ENCODE measurements at regions not wholly inside any gene's neighbourhood (a gene's known extent, or its start where the extent isn't known, plus 50 kb on each side); places are given as distances from the start of the nearest gene placed in this dataset.

DNA sequence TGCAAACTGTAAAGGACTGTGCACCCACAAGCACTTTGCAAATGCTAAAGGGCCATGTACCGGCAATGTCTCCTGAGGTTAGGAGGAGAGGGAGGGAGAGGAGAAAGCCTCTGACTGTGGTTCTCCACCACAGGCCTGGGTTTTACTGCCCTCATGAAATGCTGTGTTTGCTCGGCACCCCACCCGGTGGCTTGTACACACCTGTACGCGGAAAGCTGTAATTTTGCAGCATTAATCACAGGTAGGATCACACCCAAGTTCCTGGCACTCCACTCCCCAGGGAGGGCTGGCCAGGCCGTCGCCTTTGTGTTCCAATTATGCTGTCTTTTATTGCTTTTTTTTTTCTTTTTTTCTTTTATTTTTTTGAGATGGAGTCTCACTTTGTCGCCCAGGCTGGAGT, 78.5 kb upstream of the MYL10 start:
- H3K4me1 ChIP-seq (ENCODE audit: control insufficient read depth in 4 of 4, insufficient read depth in 4 of 4, low read length in 3 of 4), result no peaks in the 10 kb centered on the region
- H3K36me3 ChIP-seq (ENCODE audit: control insufficient read depth in 4 of 4, insufficient read depth in 3 of 4, low read depth in 1 of 4, low read length in 3 of 4), result no peaks in the 10 kb centered on the region
- H3K4me3 ChIP-seq (ENCODE audit: low read depth in 1 of 3, low read length in 3 of 3), result no peak overlapping the region
- H3K9ac ChIP-seq (ENCODE audit: low read depth in 1 of 2, low read length in 2 of 2), result no peak overlapping the region
- H3K27me3 ChIP-seq (ENCODE audit: control insufficient read depth in 4 of 4, insufficient read depth in 4 of 4, low read length in 3 of 4), result no peaks in the 10 kb centered on the region
- no peak overlapping the region for H3K27ac ChIP-seq (ENCODE audit: low read depth in 1 of 2, low read length in 2 of 2)
- WGBS, result 80% methylated on average over 8 of the region's 8 CpGs
- H3K9me3 ChIP-seq (ENCODE audit: control insufficient read depth in 4 of 4, low read length in 3 of 4), result no peaks in the 10 kb centered on the region
- TF ChIP-seq HNF4A (conservative IDR thresholded peaks at IDR 0.05), result no peak
- no peak for TF ChIP-seq JUND (IDR thresholded peaks at IDR 0.05)
- no peak for DNase-seq (ENCODE audit: low spot score)

GRCh38 chr7:101708223-101708622, 79.1 kb upstream of the MYL10 start:
- DNase-seq (ENCODE audit: low spot score), result no peak
- Histone ChIP-seq H3K9ac (ENCODE audit: low read depth in 1 of 2, low read length in 2 of 2) (no peak overlapping the region), H3K4me3 (ENCODE audit: low read depth in 1 of 3, low read length in 3 of 3) (no peak overlapping the region), H3K27ac (ENCODE audit: low read depth in 1 of 2, low read length in 2 of 2) (no peak overlapping the region), H3K27me3 (ENCODE audit: control insufficient read depth in 4 of 4, insufficient read depth in 4 of 4, low read length in 3 of 4) (no peaks in the 10 kb centered on the region), H3K9me3 (ENCODE audit: control insufficient read depth in 4 of 4, low read length in 3 of 4) (no peaks in the 10 kb centered on the region), H3K4me1 (ENCODE audit: control insufficient read depth in 4 of 4, insufficient read depth in 4 of 4, low read length in 3 of 4) (no peaks in the 10 kb centered on the region), H3K36me3 (ENCODE audit: control insufficient read depth in 4 of 4, insufficient read depth in 3 of 4, low read depth in 1 of 4, low read length in 3 of 4) (no peaks in the 10 kb centered on the region)
- TF ChIP-seq ZBTB33 (IDR thresholded peaks at IDR 0.05), result no peak
- TF ChIP-seq, protein P1, sequence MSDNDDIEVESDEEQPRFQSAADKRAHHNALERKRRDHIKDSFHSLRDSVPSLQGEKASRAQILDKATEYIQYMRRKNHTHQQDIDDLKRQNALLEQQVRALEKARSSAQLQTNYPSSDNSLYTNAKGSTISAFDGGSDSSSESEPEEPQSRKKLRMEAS (IDR thresholded peaks at IDR 0.05), result no peak
- TF ChIP-seq HNF4A (conservative IDR thresholded peaks at IDR 0.05), result no peak
- TF ChIP-seq TAF1 (conservative IDR thresholded peaks at IDR 0.05), result no peak
- TF ChIP-seq RXRA (IDR thresholded peaks at IDR 0.05), result no peak
- no peak for TF ChIP-seq EGR1 (IDR thresholded peaks at IDR 0.05; ENCODE audit: low read depth in 2 of 2)
- no peak for TF ChIP-seq FOXA2 (IDR thresholded peaks at IDR 0.05)
- TF ChIP-seq, protein P2, sequence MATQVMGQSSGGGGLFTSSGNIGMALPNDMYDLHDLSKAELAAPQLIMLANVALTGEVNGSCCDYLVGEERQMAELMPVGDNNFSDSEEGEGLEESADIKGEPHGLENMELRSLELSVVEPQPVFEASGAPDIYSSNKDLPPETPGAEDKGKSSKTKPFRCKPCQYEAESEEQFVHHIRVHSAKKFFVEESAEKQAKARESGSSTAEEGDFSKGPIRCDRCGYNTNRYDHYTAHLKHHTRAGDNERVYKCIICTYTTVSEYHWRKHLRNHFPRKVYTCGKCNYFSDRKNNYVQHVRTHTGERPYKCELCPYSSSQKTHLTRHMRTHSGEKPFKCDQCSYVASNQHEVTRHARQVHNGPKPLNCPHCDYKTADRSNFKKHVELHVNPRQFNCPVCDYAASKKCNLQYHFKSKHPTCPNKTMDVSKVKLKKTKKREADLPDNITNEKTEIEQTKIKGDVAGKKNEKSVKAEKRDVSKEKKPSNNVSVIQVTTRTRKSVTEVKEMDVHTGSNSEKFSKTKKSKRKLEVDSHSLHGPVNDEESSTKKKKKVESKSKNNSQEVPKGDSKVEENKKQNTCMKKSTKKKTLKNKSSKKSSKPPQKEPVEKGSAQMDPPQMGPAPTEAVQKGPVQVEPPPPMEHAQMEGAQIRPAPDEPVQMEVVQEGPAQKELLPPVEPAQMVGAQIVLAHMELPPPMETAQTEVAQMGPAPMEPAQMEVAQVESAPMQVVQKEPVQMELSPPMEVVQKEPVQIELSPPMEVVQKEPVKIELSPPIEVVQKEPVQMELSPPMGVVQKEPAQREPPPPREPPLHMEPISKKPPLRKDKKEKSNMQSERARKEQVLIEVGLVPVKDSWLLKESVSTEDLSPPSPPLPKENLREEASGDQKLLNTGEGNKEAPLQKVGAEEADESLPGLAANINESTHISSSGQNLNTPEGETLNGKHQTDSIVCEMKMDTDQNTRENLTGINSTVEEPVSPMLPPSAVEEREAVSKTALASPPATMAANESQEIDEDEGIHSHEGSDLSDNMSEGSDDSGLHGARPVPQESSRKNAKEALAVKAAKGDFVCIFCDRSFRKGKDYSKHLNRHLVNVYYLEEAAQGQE (IDR thresholded peaks at IDR 0.05), result no peak
- TF ChIP-seq NR2F2 (IDR thresholded peaks at IDR 0.05), result no peak
- TF ChIP-seq FOXA1 (IDR thresholded peaks at IDR 0.05), result no peak
- no peak for TF ChIP-seq SP1 (IDR thresholded peaks at IDR 0.05)
- no peak for TF ChIP-seq HNF4G (IDR thresholded peaks at IDR 0.05)
- TF ChIP-seq RAD21 (IDR thresholded peaks at IDR 0.05), result no peak
- TF ChIP-seq GABPA (IDR thresholded peaks at IDR 0.05 in 1 of 2, conservative IDR thresholded peaks at IDR 0.05 in 1 of 2), result no peak
- TF ChIP-seq, protein P3, sequence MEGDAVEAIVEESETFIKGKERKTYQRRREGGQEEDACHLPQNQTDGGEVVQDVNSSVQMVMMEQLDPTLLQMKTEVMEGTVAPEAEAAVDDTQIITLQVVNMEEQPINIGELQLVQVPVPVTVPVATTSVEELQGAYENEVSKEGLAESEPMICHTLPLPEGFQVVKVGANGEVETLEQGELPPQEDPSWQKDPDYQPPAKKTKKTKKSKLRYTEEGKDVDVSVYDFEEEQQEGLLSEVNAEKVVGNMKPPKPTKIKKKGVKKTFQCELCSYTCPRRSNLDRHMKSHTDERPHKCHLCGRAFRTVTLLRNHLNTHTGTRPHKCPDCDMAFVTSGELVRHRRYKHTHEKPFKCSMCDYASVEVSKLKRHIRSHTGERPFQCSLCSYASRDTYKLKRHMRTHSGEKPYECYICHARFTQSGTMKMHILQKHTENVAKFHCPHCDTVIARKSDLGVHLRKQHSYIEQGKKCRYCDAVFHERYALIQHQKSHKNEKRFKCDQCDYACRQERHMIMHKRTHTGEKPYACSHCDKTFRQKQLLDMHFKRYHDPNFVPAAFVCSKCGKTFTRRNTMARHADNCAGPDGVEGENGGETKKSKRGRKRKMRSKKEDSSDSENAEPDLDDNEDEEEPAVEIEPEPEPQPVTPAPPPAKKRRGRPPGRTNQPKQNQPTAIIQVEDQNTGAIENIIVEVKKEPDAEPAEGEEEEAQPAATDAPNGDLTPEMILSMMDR (IDR thresholded peaks at IDR 0.05; ENCODE audit: low read depth, low read length, missing input control), result no peak
- WGBS, result 73% methylated on average over 7 of the region's 7 CpGs

Data from liver (tissue), 8 donors.